ENCODE measurements at regions not wholly inside any gene's neighbourhood (a gene's known extent, or its start where the extent isn't known, plus 50 kb on each side); places are given as distances from the start of the nearest gene placed in this dataset.

DNA sequence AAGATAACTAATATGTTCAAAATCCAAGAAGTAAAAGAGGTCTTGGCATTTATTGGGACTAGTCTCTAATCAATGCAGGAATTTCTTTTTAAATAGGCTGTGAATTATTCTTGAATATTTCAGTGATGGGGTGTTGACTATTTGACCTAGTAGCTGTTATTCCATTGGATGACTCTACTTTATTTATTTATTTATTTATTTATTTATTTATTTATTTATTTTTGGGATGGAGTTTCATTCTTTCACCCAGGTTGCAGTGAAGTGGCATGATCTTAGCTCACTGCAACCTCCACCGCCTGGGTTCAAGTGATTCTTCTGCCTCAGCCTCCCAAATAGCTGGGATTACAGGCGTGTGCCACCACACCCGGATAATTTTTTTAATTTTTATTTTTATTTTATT lies 1227.8 kb downstream of the ZPLD1 start:
- no peak for DNase-seq (ENCODE audit: low read depth)
- no peak for TF ChIP-seq CTCF (IDR thresholded peaks at IDR 0.05; ENCODE audit: control insufficient read depth, extremely low read depth, insufficient read depth)
- no peak overlapping the region for H3K4me3 ChIP-seq (ENCODE audit: low read depth, low read length)

DNA sequence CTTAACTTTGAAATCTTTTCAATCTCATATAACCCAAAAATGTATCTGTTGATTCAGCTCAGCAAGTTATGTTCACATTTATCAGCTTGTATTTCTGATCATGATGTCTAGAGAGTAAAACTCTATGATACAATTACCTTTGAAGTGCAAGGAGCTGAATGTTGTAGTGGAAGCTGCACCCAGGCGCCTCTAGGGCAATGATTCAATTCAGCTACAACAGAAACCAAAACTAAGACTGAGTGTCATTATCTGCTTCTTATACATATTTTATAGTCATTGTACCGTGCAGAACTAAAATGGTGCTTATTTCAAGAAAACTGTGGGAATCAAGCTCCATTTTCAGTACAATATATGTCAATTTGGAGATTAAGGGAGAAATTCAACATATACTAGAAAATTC lies 1237.5 kb downstream of the ZPLD1 start:
- DNase-seq (ENCODE audit: low read depth) = no peak
- TF ChIP-seq CTCF (IDR thresholded peaks at IDR 0.05; ENCODE audit: control insufficient read depth, extremely low read depth, insufficient read depth) = no peak
- no peak overlapping the region for H3K4me3 ChIP-seq (ENCODE audit: low read depth, low read length)

- no peak for TF ChIP-seq CTCF (IDR thresholded peaks at IDR 0.05; ENCODE audit: control insufficient read depth, extremely low read depth, insufficient read depth)
- no peak overlapping the region for H3K4me3 ChIP-seq (ENCODE audit: low read depth, low read length)
- DNase-seq (ENCODE audit: low read depth) = no peak
These were observed 1250.1 kb downstream of the ZPLD1 start for GRCh38 chr3:103684904-103685303.

DNA sequence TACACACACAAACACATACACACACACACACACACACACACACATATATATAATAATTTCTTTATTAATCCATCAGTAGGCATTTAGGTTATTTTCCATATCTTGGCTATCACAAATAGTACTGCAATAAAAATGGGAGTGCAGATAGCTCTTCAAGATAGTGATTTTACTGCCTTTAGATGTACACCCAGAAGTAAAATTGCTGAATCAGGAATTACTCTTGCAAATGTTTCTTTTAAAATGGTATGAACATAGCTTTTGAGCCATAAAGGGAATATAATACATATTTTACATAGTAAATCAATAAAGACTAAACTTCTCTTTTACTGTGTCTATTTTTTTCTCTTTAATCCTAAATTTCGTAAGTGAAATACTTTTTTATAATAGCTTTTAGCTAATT lies 1251.1 kb downstream of the ZPLD1 start:
- H3K4me3 ChIP-seq (ENCODE audit: low read depth, low read length) = no peak overlapping the region
- DNase-seq (ENCODE audit: low read depth) = peak; percentile 18
- TF ChIP-seq CTCF (IDR thresholded peaks at IDR 0.05; ENCODE audit: control insufficient read depth, extremely low read depth, insufficient read depth) = no peak

DNA sequence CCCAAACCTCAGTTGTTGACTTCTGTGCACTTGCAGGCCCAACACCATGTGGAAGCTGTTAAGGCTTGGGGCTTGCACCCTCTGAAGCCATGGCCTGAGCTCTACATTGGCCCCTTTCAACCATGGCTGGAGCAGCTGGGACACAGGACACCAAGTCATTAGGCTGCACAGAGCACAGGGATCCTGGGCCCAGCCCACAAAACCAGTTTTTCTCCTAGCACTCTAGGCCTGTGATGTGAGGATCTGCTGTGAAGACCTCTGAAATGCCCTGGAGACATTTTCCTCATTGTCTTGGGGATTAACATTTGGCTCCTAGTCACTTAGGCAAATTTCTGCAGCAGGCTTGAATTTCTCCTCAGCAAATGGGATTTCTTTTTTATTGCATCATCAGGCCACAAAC lies 1255.7 kb downstream of the ZPLD1 start:
- no peak for TF ChIP-seq CTCF (IDR thresholded peaks at IDR 0.05; ENCODE audit: control insufficient read depth, extremely low read depth, insufficient read depth)
- DNase-seq (ENCODE audit: low read depth) = no peak
- H3K4me3 ChIP-seq (ENCODE audit: low read depth, low read length) = no peak overlapping the region

GRCh38 chr3:103693831-103694230 lies 1259.0 kb downstream of the ZPLD1 start:
- no peak for TF ChIP-seq CTCF (IDR thresholded peaks at IDR 0.05; ENCODE audit: control insufficient read depth, extremely low read depth, insufficient read depth)
- DNase-seq (ENCODE audit: low read depth) = no peak
- H3K4me3 ChIP-seq (ENCODE audit: low read depth, low read length) = no peak overlapping the region

DNA sequence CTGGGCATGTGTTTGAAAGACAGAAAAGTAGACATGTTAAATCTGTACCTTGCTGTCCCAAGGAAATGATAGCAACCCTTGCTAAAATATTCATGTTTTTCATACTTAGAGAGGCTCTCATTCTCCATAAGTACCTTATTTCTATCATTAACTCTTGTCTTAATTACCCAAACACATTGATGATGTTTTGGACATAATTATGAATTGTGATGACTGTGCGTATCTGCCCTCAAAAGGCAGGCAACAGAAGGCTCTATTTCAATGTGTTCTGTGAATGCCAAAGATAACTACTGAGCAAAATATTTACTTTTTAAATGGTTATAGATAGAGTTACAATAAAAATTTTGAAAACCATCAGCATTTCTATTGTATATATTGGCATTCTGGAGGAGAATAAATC lies 1263.8 kb downstream of the ZPLD1 start:
- no peak overlapping the region for H3K4me3 ChIP-seq (ENCODE audit: low read depth, low read length)
- DNase-seq (ENCODE audit: low read depth) = no peak
- TF ChIP-seq CTCF (IDR thresholded peaks at IDR 0.05; ENCODE audit: control insufficient read depth, extremely low read depth, insufficient read depth) = no peak
